ENCODE measurements at regions not wholly inside any gene's neighbourhood (a gene's known extent, or its start where the extent isn't known, plus 50 kb on each side); places are given as distances from the start of the nearest gene placed in this dataset.

- TF ChIP-seq POLR2A (IDR thresholded peaks at IDR 0.05) = no peak
- no peak for TF ChIP-seq CTCF (IDR thresholded peaks at IDR 0.05)
These were observed 1464.4 kb downstream of the OLFM4 start for GRCh38 chr13:54492995-54493394.
